Activated B cell treated with CpG ODN at 0.5 μM for 24 hours (primary cell): ENCODE measurements at regions not wholly inside any gene's neighbourhood (a gene's known extent, or its start where the extent isn't known, plus 50 kb on each side); places are given as distances from the start of the nearest gene placed in this dataset.

Source experiments
- ATAC-seq: fragments of 200-7000 bp; cut with Tn5 transposase; one replicate; pipeline ENCODE4 v1.10.0; 2021; ENCODE audit warnings: low read depth, mild to moderate bottlenecking, moderate library complexity
- CTCF ChIA-PET: fragments of 350-600 bp; sonication (Branson Sonifier 250); formaldehyde crosslinking; loops from one replicate; lab custom pipeline; 2021; ENCODE audit warnings: antibody characterized with exemption; lab: Charles Lee
- POLR2A ChIA-PET: fragments of 350-600 bp; sonication (Branson Sonifier 250); formaldehyde crosslinking; loops from one replicate; lab custom pipeline; 2021; ENCODE audit warnings: antibody characterized with exemption; lab: Charles Lee
- DNase-seq: peaks from one replicate; pipeline ENCODE4 v3.0.0; 2022
- H3K27ac Mint-ChIP-seq: one replicate; pipeline ENCODE4 v1.8.0; 2020; ENCODE audit warnings: mixed read lengths
- H3K27me3 Mint-ChIP-seq: one replicate; pipeline ENCODE4 v1.8.0; 2021; ENCODE audit warnings: mixed read lengths
- H3K36me3 Mint-ChIP-seq: one replicate; pipeline ENCODE4 v1.8.0; 2021; ENCODE audit warnings: low read depth, mixed read lengths
- H3K4me1 Mint-ChIP-seq: one replicate; pipeline ENCODE4 v1.8.0; 2021; ENCODE audit warnings: mixed read lengths
- H3K4me3 Mint-ChIP-seq: one replicate; pipeline ENCODE4 v1.8.0; 2020; ENCODE audit warnings: mild to moderate bottlenecking, mixed read lengths
- H3K9me3 Mint-ChIP-seq: one replicate; pipeline ENCODE4 v1.8.0; 2020; ENCODE audit warnings: mixed read lengths
- intact Hi-C: fragments of 100-400 bp; cut with micrococcal nuclease; formaldehyde crosslinking; loops from one replicate; pipeline ENCODE4 v1.15.1; 2024
- TF ChIP-seq, protein P1 (sequence below): fragments of 200-600 bp; IDR thresholded peaks from one replicate; pipeline ENCODE4 v1.8.0; 2022; ENCODE audit warnings: antibody characterized with exemption, mild to moderate bottlenecking

DNA sequence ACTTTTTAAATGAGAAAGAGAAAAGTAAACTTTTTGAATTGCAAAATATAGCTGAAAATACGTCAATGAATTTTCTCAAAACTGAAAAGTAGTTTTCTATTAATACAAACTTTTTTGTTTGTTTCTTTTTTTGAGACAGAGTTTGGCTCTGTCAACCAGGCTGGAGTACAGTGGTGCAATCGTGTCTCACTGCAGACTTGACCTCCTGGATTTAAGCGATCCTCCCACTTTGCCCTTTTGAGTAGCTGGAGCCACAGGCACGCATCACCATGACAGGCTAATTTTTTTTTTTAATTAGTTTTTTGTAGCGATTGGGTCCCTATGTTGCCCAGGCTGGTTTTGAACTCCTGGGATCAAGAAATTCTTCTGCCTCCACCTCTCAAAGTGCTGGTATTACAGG, 610.4 kb downstream of the ELAVL2 start:
- Mint-ChIP-seq H3K4me1 (no peaks in the 10 kb centered on the region), H3K36me3 (no peaks in the 10 kb centered on the region), H3K27ac (no peak overlapping the region), H3K9me3 (no peaks in the 10 kb centered on the region), H3K4me3 (no peak overlapping the region), H3K27me3 (no peaks in the 10 kb centered on the region)
- TF ChIP-seq, protein P1, sequence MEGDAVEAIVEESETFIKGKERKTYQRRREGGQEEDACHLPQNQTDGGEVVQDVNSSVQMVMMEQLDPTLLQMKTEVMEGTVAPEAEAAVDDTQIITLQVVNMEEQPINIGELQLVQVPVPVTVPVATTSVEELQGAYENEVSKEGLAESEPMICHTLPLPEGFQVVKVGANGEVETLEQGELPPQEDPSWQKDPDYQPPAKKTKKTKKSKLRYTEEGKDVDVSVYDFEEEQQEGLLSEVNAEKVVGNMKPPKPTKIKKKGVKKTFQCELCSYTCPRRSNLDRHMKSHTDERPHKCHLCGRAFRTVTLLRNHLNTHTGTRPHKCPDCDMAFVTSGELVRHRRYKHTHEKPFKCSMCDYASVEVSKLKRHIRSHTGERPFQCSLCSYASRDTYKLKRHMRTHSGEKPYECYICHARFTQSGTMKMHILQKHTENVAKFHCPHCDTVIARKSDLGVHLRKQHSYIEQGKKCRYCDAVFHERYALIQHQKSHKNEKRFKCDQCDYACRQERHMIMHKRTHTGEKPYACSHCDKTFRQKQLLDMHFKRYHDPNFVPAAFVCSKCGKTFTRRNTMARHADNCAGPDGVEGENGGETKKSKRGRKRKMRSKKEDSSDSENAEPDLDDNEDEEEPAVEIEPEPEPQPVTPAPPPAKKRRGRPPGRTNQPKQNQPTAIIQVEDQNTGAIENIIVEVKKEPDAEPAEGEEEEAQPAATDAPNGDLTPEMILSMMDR = no peak
- intact Hi-C loops = no loop called here
- POLR2A ChIA-PET = no interaction called here
- no peak for ATAC-seq
- DNase-seq = no peak
- CTCF ChIA-PET = no interaction called here

DNA sequence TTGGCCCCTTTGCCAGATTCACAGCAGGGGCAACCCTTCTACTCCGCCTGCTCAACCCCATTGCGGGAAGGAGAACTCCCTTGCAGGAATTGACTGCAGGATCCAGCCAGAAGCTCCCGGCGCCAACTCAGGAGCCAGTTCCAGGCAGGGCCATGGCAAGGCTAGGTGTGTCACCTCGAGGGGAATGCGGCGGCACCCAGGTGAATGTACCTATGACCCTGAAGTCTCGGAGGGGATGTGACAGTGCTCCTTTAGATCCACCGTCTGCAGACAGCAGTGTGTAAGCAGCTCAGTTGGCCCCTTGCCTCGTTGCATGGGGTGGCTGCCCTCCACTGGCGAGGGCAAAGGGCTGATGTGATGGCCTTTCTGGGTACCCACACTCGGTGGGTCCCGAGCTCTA, 606.6 kb downstream of the ELAVL2 start:
- TF ChIP-seq, protein P1 = no peak
- Mint-ChIP-seq H3K27ac (no peak overlapping the region), H3K9me3 (no peaks in the 10 kb centered on the region), H3K4me3 (no peak overlapping the region), H3K4me1 (no peaks in the 10 kb centered on the region), H3K36me3 (no peaks in the 10 kb centered on the region), H3K27me3 (no peaks in the 10 kb centered on the region)
- intact Hi-C loops = no loop called here
- DNase-seq (no peak), ATAC-seq (no peak)
- ChIA-PET CTCF (no interaction called here), POLR2A (no interaction called here)

DNA sequence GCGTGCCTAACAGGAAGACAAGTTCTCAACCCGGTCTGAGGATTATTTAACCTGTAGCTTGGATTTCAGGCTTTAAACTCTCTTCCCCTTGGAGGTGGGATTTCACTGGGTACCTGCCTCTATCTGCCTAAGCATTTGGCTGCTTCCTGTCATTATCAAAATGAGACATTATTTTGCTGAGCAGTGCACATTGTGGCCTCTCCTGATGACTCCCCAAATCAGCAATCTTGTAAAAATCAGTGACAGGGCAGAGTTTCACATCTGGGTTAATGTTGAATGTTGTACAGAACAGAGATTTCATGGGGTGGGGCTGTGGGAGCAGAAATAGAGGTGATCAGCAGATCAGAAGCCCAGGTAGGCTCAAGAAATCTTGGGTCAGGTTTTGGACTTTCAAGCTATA, 605.9 kb downstream of the ELAVL2 start:
- no peak for DNase-seq
- Mint-ChIP-seq H3K27me3 (no peaks in the 10 kb centered on the region), H3K9me3 (peaks cover 5% of the 10 kb centered on the region), H3K4me1 (no peaks in the 10 kb centered on the region), H3K36me3 (no peaks in the 10 kb centered on the region), H3K4me3 (no peak overlapping the region), H3K27ac (no peak overlapping the region)
- TF ChIP-seq, protein P1 = no peak
- ATAC-seq = no peak
- ChIA-PET POLR2A (no interaction called here), CTCF (no interaction called here)
- intact Hi-C loops = no loop called here

DNA sequence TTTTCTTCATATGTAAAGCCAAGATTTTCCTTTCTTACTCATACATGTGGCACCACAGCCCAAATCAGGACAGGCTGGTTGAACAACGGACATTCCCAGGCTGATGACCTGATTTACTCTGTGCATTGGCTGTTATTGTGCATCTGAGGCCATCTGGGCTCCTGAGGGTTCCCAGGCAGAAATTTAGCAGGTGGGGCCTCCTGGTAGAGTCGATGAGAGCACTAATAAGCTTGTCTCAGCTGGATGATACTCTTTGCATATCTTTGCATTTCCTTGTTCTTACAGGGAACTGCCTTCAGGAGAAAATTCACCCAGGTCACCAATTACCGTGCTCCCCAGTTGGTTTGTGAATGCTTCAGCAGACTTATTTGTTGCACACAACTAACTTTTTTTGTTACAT, 605.1 kb downstream of the ELAVL2 start:
- intact Hi-C loops = no loop called here
- H3K4me1 Mint-ChIP-seq = no peaks in the 10 kb centered on the region
- no peak for DNase-seq
- H3K36me3 Mint-ChIP-seq = no peaks in the 10 kb centered on the region
- no peak for ATAC-seq
- TF ChIP-seq, protein P1 = no peak
- H3K4me3 Mint-ChIP-seq = no peak overlapping the region
- POLR2A ChIA-PET = no interaction called here
- peaks cover 5% of the 10 kb centered on the region for H3K9me3 Mint-ChIP-seq
- no peaks in the 10 kb centered on the region for H3K27me3 Mint-ChIP-seq
- no peak overlapping the region for H3K27ac Mint-ChIP-seq
- CTCF ChIA-PET = no interaction called here

DNA sequence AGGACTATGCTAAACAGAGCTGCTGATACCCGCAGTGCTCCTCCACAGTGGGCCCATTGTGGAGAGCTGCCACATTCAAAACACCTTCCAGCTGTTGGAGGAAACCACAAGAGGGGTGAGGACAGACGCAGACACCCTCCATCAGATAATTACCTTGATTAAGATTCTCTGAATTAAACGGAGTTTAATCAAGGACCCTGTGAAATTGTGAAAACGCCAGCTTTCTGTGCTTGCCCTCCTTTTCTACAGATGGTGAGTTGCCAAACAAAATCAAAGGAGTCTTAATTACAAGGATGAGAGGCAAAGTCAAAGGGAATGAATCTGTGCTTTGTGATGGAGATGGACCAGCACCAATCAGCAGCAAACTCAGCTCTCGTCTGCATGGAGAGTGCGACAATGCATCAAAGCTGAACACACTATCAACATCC, 596.1 kb downstream of the ELAVL2 start:
- Mint-ChIP-seq H3K27ac (no peak overlapping the region), H3K4me1 (no peaks in the 10 kb centered on the region), H3K4me3 (no peak overlapping the region), H3K9me3 (peaks cover 6% of the 10 kb centered on the region), H3K36me3 (no peaks in the 10 kb centered on the region), H3K27me3 (no peaks in the 10 kb centered on the region)
- ChIA-PET CTCF (no interaction called here), POLR2A (no interaction called here)
- no peak for ATAC-seq
- intact Hi-C loops = no loop called here
- DNase-seq = no peak
- TF ChIP-seq, protein P1 = no peak
